ENCODE measurements at regions not wholly inside any gene's neighbourhood (a gene's known extent, or its start where the extent isn't known, plus 50 kb on each side); places are given as distances from the start of the nearest gene placed in this dataset.

DNA sequence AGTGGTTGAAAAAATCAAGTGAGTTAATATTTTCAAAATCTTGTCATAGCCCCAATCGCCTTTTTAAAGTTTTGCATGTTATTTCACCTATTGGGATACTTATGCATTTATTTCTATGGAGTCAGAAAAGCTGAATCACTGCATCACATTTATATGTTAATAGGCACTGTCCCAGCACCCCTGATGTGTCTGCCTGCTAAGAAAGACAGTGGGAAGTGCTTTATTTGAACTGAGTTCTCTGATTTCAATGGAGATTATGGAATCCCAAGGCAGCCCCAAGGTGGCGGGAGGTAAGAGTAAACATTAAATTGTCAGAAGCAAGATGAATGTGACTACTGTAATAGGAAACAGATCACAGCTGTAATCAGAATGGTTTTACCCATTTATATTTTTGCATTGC is 2225.7 kb downstream of the NCAM2 start:
- no peaks in the 10 kb centered on the region for H3K36me3 ChIP-seq (ENCODE audit: control insufficient read depth, insufficient read depth, low read length)
- peaks cover 16% of the 10 kb centered on the region for H3K9me3 ChIP-seq (ENCODE audit: control insufficient read depth, insufficient read depth, low read length)
- no peak overlapping the region for H3K4me3 ChIP-seq (ENCODE audit: low read depth, low read length)
- H3K9ac ChIP-seq (ENCODE audit: low read depth, low read length): no peak overlapping the region
- no peaks in the 10 kb centered on the region for H3K4me1 ChIP-seq (ENCODE audit: control insufficient read depth, insufficient read depth, low read length)
- no peaks in the 10 kb centered on the region for H3K27me3 ChIP-seq (ENCODE audit: control insufficient read depth, insufficient read depth, low read length)

- H3K36me3 ChIP-seq (ENCODE audit: control insufficient read depth, insufficient read depth, low read length): no peaks in the 10 kb centered on the region
- H3K9me3 ChIP-seq (ENCODE audit: control insufficient read depth, insufficient read depth, low read length): peaks cover 14% of the 10 kb centered on the region
- no peak overlapping the region for H3K9ac ChIP-seq (ENCODE audit: low read depth, low read length)
- no peaks in the 10 kb centered on the region for H3K27me3 ChIP-seq (ENCODE audit: control insufficient read depth, insufficient read depth, low read length)
- H3K4me1 ChIP-seq (ENCODE audit: control insufficient read depth, insufficient read depth, low read length): no peaks in the 10 kb centered on the region
- H3K4me3 ChIP-seq (ENCODE audit: low read depth, low read length): no peak overlapping the region
Observed at GRCh38 chr21:23218667-23219066, 2220.5 kb downstream of the NCAM2 start.

DNA sequence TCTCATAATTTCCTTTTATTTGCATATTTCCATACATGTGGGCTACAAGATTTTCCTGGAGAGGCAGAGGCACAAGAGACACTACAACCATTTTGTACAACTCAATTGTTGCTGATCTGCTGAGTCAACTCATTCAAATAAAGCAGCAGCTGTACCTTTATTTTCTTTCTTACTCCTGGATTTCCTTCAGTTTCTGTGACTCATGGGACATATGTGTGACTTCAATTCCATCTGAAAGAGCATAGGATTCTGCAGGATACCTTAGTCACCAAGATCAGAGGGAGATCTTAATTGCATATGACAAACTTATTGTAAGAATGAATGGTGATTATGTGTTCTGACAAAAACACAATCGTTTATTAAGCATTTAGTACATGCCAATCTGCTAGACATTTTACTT is 2219.4 kb downstream of the NCAM2 start:
- no peak overlapping the region for H3K4me3 ChIP-seq (ENCODE audit: low read depth, low read length)
- H3K9ac ChIP-seq (ENCODE audit: low read depth, low read length): no peak overlapping the region
- H3K27me3 ChIP-seq (ENCODE audit: control insufficient read depth, insufficient read depth, low read length): no peaks in the 10 kb centered on the region
- H3K36me3 ChIP-seq (ENCODE audit: control insufficient read depth, insufficient read depth, low read length): no peaks in the 10 kb centered on the region
- H3K4me1 ChIP-seq (ENCODE audit: control insufficient read depth, insufficient read depth, low read length): no peaks in the 10 kb centered on the region
- peaks cover 17% of the 10 kb centered on the region for H3K9me3 ChIP-seq (ENCODE audit: control insufficient read depth, insufficient read depth, low read length)

GRCh38 chr21:23215261-23215660 is 2217.1 kb downstream of the NCAM2 start:
- Histone ChIP-seq H3K9me3 (ENCODE audit: control insufficient read depth, insufficient read depth, low read length) (peaks cover 22% of the 10 kb centered on the region), H3K36me3 (ENCODE audit: control insufficient read depth, insufficient read depth, low read length) (no peaks in the 10 kb centered on the region), H3K9ac (ENCODE audit: low read depth, low read length) (no peak overlapping the region), H3K4me3 (ENCODE audit: low read depth, low read length) (no peak overlapping the region), H3K27me3 (ENCODE audit: control insufficient read depth, insufficient read depth, low read length) (no peaks in the 10 kb centered on the region), H3K4me1 (ENCODE audit: control insufficient read depth, insufficient read depth, low read length) (no peaks in the 10 kb centered on the region)
